DMS79 (cell line): ENCODE measurements at regions not wholly inside any gene's neighbourhood (a gene's known extent, or its start where the extent isn't known, plus 50 kb on each side); places are given as distances from the start of the nearest gene placed in this dataset.
A peak's percentile ranks its signal among the peaks of the same experiment; 100 is the strongest.

Experiments used
- DNase-seq: peaks from one replicate; lab custom pipeline; 2025; lab: John Stamatoyannopoulos, UW

DNA sequence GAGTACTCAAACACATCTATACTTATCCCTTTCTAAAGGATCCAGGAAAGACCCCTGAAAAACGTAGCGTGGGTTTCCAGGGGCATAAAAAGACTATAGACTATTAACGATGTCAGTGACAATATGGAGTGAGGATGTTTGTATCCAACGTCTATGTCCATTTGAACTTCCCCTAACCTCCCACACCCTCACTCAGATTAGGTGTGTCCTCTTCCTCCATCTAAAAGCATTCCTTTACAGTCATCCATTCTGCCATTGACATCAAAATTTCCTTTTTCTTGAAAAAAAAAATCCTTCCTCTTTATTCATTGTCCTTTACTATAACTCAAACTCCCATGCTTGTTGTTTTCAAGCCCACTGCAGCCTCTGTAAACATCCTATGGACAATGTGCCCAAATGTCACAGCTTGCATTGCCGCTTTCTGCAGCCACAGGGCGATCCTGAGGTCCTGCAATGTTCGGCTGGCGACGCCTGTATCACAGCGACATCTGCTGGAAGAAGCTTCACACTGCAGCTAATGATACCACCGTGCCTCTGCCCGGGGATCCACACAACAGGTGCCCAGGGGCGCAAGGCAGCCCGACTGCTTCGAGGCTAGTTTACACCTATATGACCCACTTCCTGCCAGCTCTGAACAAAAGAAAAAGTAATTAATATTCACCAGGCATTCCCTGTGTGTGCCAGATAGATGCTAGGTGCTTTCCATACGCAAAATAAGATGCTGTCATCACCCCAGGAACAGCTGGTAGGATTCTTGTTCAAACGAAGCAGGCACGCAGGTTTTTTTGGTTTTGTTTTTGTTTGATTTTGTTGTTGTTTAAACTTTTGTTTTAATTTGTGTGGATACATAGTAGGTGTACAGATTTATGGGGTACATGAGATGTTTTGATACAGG, 267.9 kb upstream of the GHITM start:
- peak; percentile 0 for DNase-seq

- no peak for DNase-seq
These were observed 259.0 kb upstream of the GHITM start for GRCh38 chr10:83880252-83880791.

DNA sequence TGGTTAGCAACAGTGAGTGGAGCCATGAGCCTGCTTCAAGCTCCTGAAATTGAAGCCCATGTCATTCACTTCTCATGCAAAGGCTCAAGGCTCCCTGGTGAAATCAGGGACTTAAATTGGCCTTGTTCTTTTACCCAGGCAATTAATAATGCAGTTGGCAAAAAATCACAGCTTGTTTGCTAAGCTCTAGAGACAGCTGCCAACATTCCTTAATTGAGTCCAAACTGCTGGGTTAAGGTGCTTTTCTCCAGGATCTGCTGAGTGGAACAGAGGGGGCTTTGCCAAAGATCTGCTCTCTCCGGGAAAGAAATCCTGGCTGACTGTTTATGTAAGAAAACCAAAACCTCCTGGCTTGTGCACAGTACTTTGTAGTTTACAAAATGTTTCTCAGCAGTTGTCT, 257.6 kb upstream of the GHITM start:
- peak; percentile 53 for DNase-seq

GRCh38 chr10:83886871-83887270, 252.4 kb upstream of the GHITM start:
- DNase-seq = peak; percentile 39

- no peak for DNase-seq
These were observed 246.6 kb upstream of the GHITM start for GRCh38 chr10:83892737-83893136.

- no peak for DNase-seq
These were observed 243.1 kb upstream of the GHITM start for GRCh38 chr10:83896219-83896618.

DNA sequence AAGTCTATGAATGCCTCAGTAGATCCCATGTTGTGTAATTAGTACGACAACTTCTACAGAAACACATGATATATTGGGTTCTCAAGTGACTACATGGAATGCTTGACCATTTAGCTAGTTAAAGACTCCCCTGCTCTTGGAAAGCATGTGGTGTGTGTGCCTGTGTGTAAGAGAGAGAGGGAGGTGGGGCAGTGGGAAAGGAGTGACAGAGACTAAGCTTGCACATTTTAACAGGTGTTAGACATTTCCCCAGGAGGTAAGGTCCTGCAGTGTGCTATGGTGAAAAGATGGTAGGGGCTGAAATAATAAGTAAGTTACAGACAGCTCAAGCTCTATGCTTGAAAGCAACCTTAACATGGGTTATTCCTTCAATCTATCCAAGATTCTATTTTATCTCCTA, 241.7 kb upstream of the GHITM start:
- no peak for DNase-seq

- no peak for DNase-seq
These were observed 230.8 kb upstream of the GHITM start for GRCh38 chr10:83908506-83908905.

DNA sequence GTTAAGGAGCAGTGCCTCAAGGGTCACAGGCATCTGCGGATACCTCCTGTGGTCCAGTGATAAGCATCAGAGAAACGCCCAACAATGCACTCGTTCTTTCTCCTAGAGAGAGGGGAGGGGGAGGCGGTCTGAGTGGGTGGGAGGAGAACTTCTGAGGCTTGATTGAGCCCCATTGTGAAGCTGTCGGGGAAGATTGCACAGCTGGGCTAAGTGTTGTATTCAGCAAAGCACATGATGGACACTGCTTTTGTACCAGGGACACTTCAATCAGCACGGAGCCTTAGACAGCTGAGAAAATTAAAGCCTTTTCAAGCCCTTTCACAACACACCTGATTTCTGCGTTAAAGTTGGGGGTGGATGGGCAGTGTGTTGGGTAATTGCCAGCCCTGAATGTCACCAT, 230.3 kb upstream of the GHITM start:
- DNase-seq = no peak

DNA sequence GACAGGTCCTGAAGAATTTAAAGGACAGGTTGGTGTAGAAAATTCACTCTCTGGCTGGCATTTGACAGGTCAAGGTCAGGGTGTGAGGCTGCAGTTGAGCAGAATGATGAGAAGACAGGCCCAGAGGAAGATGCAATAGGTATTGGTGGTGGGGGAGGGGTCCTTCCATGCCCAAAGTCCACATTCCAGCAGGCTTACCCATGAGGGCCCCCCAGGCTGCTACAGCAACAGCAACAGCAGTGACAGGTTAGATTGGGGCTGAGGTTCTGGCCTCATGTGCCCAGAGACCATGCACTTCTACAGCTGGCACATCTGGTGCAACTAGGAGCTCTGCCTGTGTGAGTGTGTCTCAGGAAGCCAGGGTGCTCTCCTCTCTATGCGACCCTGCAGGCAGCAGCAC, 223.5 kb upstream of the GHITM start:
- no peak for DNase-seq

- no peak for DNase-seq
These were observed 221.5 kb upstream of the GHITM start for GRCh38 chr10:83917537-83918506.

- DNase-seq = no peak
These were observed 220.1 kb upstream of the GHITM start for GRCh38 chr10:83919187-83919586.

GRCh38 chr10:83921984-83922860, 217.1 kb upstream of the GHITM start:
- no peak for DNase-seq

DNA sequence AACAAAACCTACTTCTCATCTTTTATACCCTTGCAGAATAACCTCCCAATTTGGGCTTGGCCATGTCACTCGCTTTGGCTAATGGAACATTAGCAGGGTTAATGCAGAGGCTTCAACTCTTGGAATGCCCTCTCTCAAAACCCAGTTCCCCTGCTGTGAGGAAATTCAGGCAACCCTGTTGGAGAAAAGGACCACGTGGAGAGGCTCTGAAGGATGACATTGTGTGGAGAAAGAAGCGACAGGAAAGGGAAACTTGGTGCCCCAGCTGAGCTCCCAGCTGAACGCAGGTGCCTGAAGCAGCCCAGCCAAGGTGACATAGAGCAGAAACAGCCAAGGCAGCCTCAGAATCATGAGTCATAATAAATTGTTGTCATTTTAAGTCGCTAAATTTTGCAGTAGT, 214.2 kb upstream of the GHITM start:
- DNase-seq = no peak

- no peak for DNase-seq
These were observed 212.7 kb upstream of the GHITM start for GRCh38 chr10:83926606-83927005.

DNA sequence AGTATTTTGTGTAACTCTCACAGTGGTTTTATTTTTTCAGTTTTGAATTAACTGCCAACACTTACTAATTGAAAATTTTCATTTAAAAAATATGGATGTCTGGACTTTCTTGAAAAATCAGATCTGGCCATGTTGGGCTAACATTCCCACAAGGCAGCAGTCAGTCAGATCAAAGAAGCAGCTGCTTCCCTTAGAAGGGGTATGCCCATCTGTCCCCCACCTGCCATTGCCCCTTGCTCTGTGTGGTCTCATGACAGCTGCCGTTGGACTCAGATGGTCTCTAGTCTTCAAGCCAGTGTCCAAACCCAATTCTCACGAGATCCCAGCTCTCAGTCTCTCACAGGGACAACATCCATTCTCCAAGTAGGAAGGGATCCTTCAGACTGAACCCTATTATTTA, 212.1 kb upstream of the GHITM start:
- no peak for DNase-seq

DNA sequence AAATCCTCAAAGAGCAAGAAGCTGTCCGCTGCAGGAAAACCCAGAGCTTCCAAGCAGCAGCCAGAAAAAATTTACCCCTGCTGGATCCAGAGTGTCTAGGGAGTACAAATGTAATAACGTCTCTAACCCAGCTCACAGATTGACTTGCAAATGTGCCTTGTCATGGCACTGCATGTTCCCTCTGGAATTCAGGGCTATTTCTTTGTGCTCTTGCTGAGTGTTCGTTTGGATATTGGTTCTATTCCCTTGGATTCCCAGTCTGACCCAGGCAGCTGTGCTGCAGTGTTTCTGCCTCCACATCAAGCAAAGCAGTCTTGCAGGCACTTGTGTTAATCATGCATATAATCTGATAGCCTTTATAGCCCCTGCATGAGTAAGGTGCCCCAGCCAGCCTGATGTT, 209.9 kb upstream of the GHITM start:
- DNase-seq = no peak

DNA sequence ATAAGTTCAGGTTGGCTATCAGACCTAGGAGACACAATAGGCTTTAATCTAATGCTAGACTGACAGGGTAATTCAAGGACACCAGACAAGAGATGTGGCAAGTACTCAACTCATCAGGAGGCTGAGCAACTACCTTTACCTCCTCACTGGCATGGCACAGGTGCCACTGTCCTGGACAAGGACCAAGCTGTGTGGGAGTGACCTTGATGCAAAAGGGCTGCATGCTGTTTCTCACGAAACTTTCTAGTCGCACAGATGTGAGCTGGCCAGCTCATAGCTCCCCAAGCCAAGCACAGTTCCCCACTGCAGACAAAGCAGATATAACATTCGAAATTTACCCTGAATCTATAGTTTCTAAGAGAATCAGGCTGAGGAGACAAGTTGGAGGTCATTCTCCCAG, 207.6 kb upstream of the GHITM start:
- no peak for DNase-seq

- no peak for DNase-seq
These were observed 207.1 kb upstream of the GHITM start for GRCh38 chr10:83932245-83932644.

- no peak for DNase-seq
These were observed 205.2 kb upstream of the GHITM start for GRCh38 chr10:83934062-83934461.

GRCh38 chr10:83934641-83935338, 204.5 kb upstream of the GHITM start:
- DNase-seq = no peak
